ENCODE measurements at regions not wholly inside any gene's neighbourhood (a gene's known extent, or its start where the extent isn't known, plus 50 kb on each side); places are given as distances from the start of the nearest gene placed in this dataset.

GRCh38 chr3:7871003-7871560 lies 630.5 kb upstream of the LMCD1 start:
- H3K36me3 ChIP-seq (ENCODE audit: insufficient read depth, low read length) = no peaks in the 10 kb centered on the region
- H3K9me3 ChIP-seq (ENCODE audit: low read length) = no peaks in the 10 kb centered on the region
- no peaks in the 10 kb centered on the region for H4K20me1 ChIP-seq (ENCODE audit: insufficient read depth)
- TF ChIP-seq REST (IDR thresholded peaks at IDR 0.05; ENCODE audit: borderline replicate concordance) = no peak
- no peak for TF ChIP-seq CTCF (IDR thresholded peaks at IDR 0.05; ENCODE audit: poor library complexity, severe bottlenecking)
- TF ChIP-seq SMC3 (conservative IDR thresholded peaks at IDR 0.05; ENCODE audit: poor library complexity) = no peak
- no peak for TF ChIP-seq MXI1 (conservative IDR thresholded peaks at IDR 0.05; ENCODE audit: poor library complexity, severe bottlenecking)
- TF ChIP-seq EZH2 (IDR thresholded peaks at IDR 0.05; ENCODE audit: borderline replicate concordance, insufficient read depth, low read length, poor library complexity, severe bottlenecking) = no peak
- TF ChIP-seq RAD21 (conservative IDR thresholded peaks at IDR 0.05) = no peak
- TF ChIP-seq EP300 (conservative IDR thresholded peaks at IDR 0.05; ENCODE audit: poor library complexity, severe bottlenecking) = no peak
- no peak for TF ChIP-seq POLR2AphosphoS5 (IDR thresholded peaks at IDR 0.05)
- no peak for TF ChIP-seq TAF1 (IDR thresholded peaks at IDR 0.05; ENCODE audit: low read depth)
- H3K27me3 ChIP-seq (ENCODE audit: insufficient read depth, low read depth, low read length) = no peaks in the 10 kb centered on the region
- H3K4me3 ChIP-seq (ENCODE audit: low read length) = no peak overlapping the region
- H3K4me2 ChIP-seq (ENCODE audit: low read length) = no peak overlapping the region
- no peaks in the 10 kb centered on the region for H3K9me2 ChIP-seq (ENCODE audit: insufficient read depth, low read length)
- no peak overlapping the region for H3K27ac ChIP-seq (ENCODE audit: low read length)
- H3F3A ChIP-seq (ENCODE audit: insufficient read depth, low read length, poor library complexity, severe bottlenecking) = no peaks in the 10 kb centered on the region
- no peaks in the 10 kb centered on the region for H3K79me2 ChIP-seq (replicated peaks; ENCODE audit: insufficient read depth, low read length)
- no peak overlapping the region for H2AFZ ChIP-seq (ENCODE audit: low read depth, low read length)
- no peak overlapping the region for H3K9ac ChIP-seq (ENCODE audit: low read length)

GRCh38 chr3:7874116-7874515 lies 627.5 kb upstream of the LMCD1 start:
- H3K27ac ChIP-seq (ENCODE audit: low read length) = no peak overlapping the region
- H2AFZ ChIP-seq (ENCODE audit: low read depth, low read length) = no peak overlapping the region
- H3K9me3 ChIP-seq (ENCODE audit: low read length) = no peaks in the 10 kb centered on the region
- no peak overlapping the region for H3K9ac ChIP-seq (ENCODE audit: low read length)
- TF ChIP-seq RAD21 (conservative IDR thresholded peaks at IDR 0.05) = no peak
- no peak for TF ChIP-seq TAF1 (IDR thresholded peaks at IDR 0.05; ENCODE audit: low read depth)
- TF ChIP-seq SMC3 (conservative IDR thresholded peaks at IDR 0.05; ENCODE audit: poor library complexity) = no peak
- no peak for TF ChIP-seq POLR2AphosphoS5 (IDR thresholded peaks at IDR 0.05)
- TF ChIP-seq MXI1 (conservative IDR thresholded peaks at IDR 0.05; ENCODE audit: poor library complexity, severe bottlenecking) = no peak
- no peak for TF ChIP-seq EP300 (conservative IDR thresholded peaks at IDR 0.05; ENCODE audit: poor library complexity, severe bottlenecking)
- no peak for TF ChIP-seq EZH2 (IDR thresholded peaks at IDR 0.05; ENCODE audit: borderline replicate concordance, insufficient read depth, low read length, poor library complexity, severe bottlenecking)
- TF ChIP-seq CTCF (IDR thresholded peaks at IDR 0.05; ENCODE audit: poor library complexity, severe bottlenecking) = no peak
- no peak for TF ChIP-seq REST (IDR thresholded peaks at IDR 0.05; ENCODE audit: borderline replicate concordance)
- no peak overlapping the region for H3K4me2 ChIP-seq (ENCODE audit: low read length)
- H3K27me3 ChIP-seq (ENCODE audit: insufficient read depth, low read depth, low read length) = no peaks in the 10 kb centered on the region
- no peaks in the 10 kb centered on the region for H3K79me2 ChIP-seq (replicated peaks; ENCODE audit: insufficient read depth, low read length)
- no peaks in the 10 kb centered on the region for H3F3A ChIP-seq (ENCODE audit: insufficient read depth, low read length, poor library complexity, severe bottlenecking)
- H3K36me3 ChIP-seq (ENCODE audit: insufficient read depth, low read length) = no peaks in the 10 kb centered on the region
- no peaks in the 10 kb centered on the region for H4K20me1 ChIP-seq (ENCODE audit: insufficient read depth)
- no peak overlapping the region for H3K4me3 ChIP-seq (ENCODE audit: low read length)
- no peaks in the 10 kb centered on the region for H3K9me2 ChIP-seq (ENCODE audit: insufficient read depth, low read length)
